SH-SY5Y (cell line): ENCODE measurements at regions not wholly inside any gene's neighbourhood (a gene's known extent, or its start where the extent isn't known, plus 50 kb on each side); places are given as distances from the start of the nearest gene placed in this dataset.

Source experiments
- GATA2 ChIP-seq: IDR thresholded peaks from 2 replicates; pipeline ENCODE4 v1.6.1; 2011; ENCODE audit warnings: mild to moderate bottlenecking, low read depth, low read length
- GATA3 ChIP-seq: IDR thresholded peaks from 2 replicates; pipeline ENCODE4 v1.6.1; 2011; ENCODE audit warnings: low read depth, mild to moderate bottlenecking, low read length, moderate library complexity

DNA sequence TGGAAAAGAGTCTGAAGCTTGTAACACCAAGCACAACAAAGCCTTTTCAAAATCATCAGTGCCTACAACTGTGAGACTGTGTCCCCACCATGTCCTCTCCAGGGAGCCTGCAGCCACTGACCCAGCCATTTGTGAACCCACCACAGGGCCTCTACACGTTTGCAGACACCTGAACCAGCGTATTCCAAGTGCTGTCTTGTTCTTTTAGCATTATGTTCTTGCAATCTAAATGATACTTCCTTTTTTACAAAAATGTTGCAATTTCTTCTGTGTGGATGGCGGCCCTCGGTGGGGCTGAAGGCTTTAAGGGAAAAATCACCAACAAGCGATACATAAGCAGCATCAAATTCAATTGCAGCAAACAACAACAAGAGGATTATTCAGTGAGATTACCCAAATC lies 403.2 kb upstream of the MGMT start:
- TF ChIP-seq GATA2 (no peak), GATA3 (no peak)
